C4-2B (cell line): ENCODE measurements at regions not wholly inside any gene's neighbourhood (a gene's known extent, or its start where the extent isn't known, plus 50 kb on each side); places are given as distances from the start of the nearest gene placed in this dataset.

ENCODE experiments used
- H3K27ac ChIP-seq: fragments of 450-650 bp; 2 replicates; pipeline ENCODE4 v1.5.1; 2017
- CTCF ChIP-seq: fragments of 450-650 bp; conservative IDR thresholded peaks from 2 replicates; pipeline ENCODE4 v1.5.1; 2017; ENCODE audit warnings: mild to moderate bottlenecking
- ZFX ChIP-seq: fragments of 450-650 bp; IDR thresholded peaks from 2 replicates; pipeline ENCODE4 v1.6.1; 2017

GRCh38 chr6:827431-827830 is 134.5 kb upstream of the EXOC2 start:
- no peak overlapping the region for H3K27ac ChIP-seq
- no peak for TF ChIP-seq CTCF
- TF ChIP-seq ZFX = no peak

- no peak overlapping the region for H3K27ac ChIP-seq
- no peak for TF ChIP-seq ZFX
- TF ChIP-seq CTCF = no peak
Observed at GRCh38 chr6:819122-819521, 126.2 kb upstream of the EXOC2 start.

GRCh38 chr6:818196-818595 is 125.3 kb upstream of the EXOC2 start:
- no peak overlapping the region for H3K27ac ChIP-seq
- TF ChIP-seq ZFX (no peak), CTCF (no peak)

GRCh38 chr6:816510-817084 is 123.7 kb upstream of the EXOC2 start:
- TF ChIP-seq CTCF = no peak
- TF ChIP-seq ZFX = no peak
- no peak overlapping the region for H3K27ac ChIP-seq

GRCh38 chr6:815348-815738 is 122.4 kb upstream of the EXOC2 start:
- TF ChIP-seq CTCF = no peak; the same call in 1 of the 2 replicates
- no peak for TF ChIP-seq ZFX
- H3K27ac ChIP-seq = no peak overlapping the region

- H3K27ac ChIP-seq = no peak overlapping the region
- no peak for TF ChIP-seq ZFX
Observed at GRCh38 chr6:814378-815347, 121.7 kb upstream of the EXOC2 start.

- no peak for TF ChIP-seq CTCF
- no peak overlapping the region for H3K27ac ChIP-seq
Observed at GRCh38 chr6:811831-812230, 118.9 kb upstream of the EXOC2 start.

- no peak for TF ChIP-seq CTCF
- no peak for TF ChIP-seq ZFX
- no peak overlapping the region for H3K27ac ChIP-seq
Observed at GRCh38 chr6:811191-811590, 118.3 kb upstream of the EXOC2 start.
